Body of pancreas (tissue), 4 donors: ENCODE measurements at regions not wholly inside any gene's neighbourhood (a gene's known extent, or its start where the extent isn't known, plus 50 kb on each side); places are given as distances from the start of the nearest gene placed in this dataset.
A peak's percentile ranks its signal among the peaks of the same experiment; 100 is the strongest.
"Not testable (repeated sequence)": the region's sequence is repeated elsewhere in the genome, so short reads cannot be mapped to it uniquely, and the experiment has no call there.

Experiments
- ATAC-seq: fragments of 150-250 bp; one replicate; pipeline ENCODE4 v1.9.1; 2016
- DNase-seq, 4 donors: peaks; one replicate each; pipeline ENCODE4 v3.0.0-alpha.2; 2019
- H3K27ac ChIP-seq, 4 donors: fragments of 200-600 bp; sonication (generic); 1 replicate in 3 of 4; 2 replicates in 1 of 4; pipeline versions ENCODE4 v1.5.1 to v1.6.1; 2016 to 2019; ENCODE audit warnings: mild to moderate bottlenecking in 1 of 4, mixed read lengths in 1 of 4, moderate library complexity in 1 of 4
- H3K27me3 ChIP-seq, 2 donors: fragments of 200-600 bp; sonication (generic); one replicate each; pipeline ENCODE4 v1.6.0; 2016; ENCODE audit warnings: mild to moderate bottlenecking in 1 of 2
- H3K36me3 ChIP-seq, 2 donors: fragments of 200-600 bp; sonication (generic); replicated peaks in 1 of 2; 2 replicates each; pipeline ENCODE4 v1.5.1; 2016; ENCODE audit warnings: low read depth in 2 of 2; ENCODE audit not compliant: insufficient read depth in 1 of 2
- H3K4me1 ChIP-seq: fragments of 200-600 bp; sonication (generic); one replicate; pipeline ENCODE4 v1.6.0; 2016
- H3K4me3 ChIP-seq, 2 donors: fragments of 200-600 bp; sonication (generic); 1 replicate in 1 of 2; 2 replicates in 1 of 2; pipeline ENCODE4 v1.5.1; 2016 to 2019
- H3K9me3 ChIP-seq, 3 donors: fragments of 200-600 bp; sonication (generic); 1 replicate in 2 of 3; 2 replicates in 1 of 3; pipeline ENCODE4 v1.5.1; 2016
- POLR2A ChIP-seq, 3 donors: fragments of 450-650 bp; IDR thresholded peaks; one replicate each; pipeline ENCODE4 v1.6.1; 2016; ENCODE audit warnings: antibody characterized with exemption in 3 of 3, mild to moderate bottlenecking in 2 of 3
- WGBS, 2 donors: methylation state at CpG; one replicate each; pipeline ENCODE4 v1.1.5; 2017; 5-methylcytosine and 5-hydroxymethylcytosine counted together
- intact Hi-C: fragments of 100-400 bp; cut with DNase I; formaldehyde crosslinking; loops from one replicate; pipeline ENCODE4 v1.15.1; 2023
- TF ChIP-seq, protein P1 (sequence below), 7 experiments: fragments of 450-650 bp in 4 of 7; fragments of 200-600 bp in 3 of 7; sonication (generic) in 3 of 7; IDR thresholded peaks; one replicate each; pipeline ENCODE4 v1.5.1; 2016 to 2019; ENCODE audit warnings: antibody characterized with exemption in 7 of 7

DNA sequence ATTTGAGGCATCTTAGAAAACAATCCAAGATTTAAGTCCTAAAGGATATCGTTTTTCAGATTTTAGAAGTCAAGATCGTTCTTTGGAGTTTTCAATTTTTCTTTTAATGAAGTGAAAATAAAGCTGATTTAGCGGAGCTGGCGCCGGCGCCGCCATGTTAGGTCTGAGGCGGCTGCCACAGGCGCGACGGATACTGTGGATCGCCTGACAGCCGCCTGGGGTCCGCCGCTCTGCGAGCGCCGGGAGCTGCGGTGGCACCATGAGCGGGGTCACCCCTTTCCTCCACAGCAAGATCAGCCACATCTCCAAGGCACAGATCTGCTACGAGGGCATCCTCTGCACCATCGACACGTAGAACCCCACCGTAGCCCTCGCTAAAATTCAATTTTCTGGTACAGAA lies 247.2 kb downstream of the GJA1 start:
- no peak for DNase-seq
- intact Hi-C loops = no loop called here
- Histone ChIP-seq H3K27ac (no peak overlapping the region), H3K4me1 (no peaks in the 10 kb centered on the region), H3K9me3 (no peaks in the 10 kb centered on the region), H3K27me3 (no peaks in the 10 kb centered on the region), H3K36me3 (no peaks in the 10 kb centered on the region), H3K4me3 (no peak overlapping the region)
- no peak for ATAC-seq
- WGBS, 2 donors = 92% methylated on average over 25 of the region's 25 CpGs
- TF ChIP-seq, protein P1, sequence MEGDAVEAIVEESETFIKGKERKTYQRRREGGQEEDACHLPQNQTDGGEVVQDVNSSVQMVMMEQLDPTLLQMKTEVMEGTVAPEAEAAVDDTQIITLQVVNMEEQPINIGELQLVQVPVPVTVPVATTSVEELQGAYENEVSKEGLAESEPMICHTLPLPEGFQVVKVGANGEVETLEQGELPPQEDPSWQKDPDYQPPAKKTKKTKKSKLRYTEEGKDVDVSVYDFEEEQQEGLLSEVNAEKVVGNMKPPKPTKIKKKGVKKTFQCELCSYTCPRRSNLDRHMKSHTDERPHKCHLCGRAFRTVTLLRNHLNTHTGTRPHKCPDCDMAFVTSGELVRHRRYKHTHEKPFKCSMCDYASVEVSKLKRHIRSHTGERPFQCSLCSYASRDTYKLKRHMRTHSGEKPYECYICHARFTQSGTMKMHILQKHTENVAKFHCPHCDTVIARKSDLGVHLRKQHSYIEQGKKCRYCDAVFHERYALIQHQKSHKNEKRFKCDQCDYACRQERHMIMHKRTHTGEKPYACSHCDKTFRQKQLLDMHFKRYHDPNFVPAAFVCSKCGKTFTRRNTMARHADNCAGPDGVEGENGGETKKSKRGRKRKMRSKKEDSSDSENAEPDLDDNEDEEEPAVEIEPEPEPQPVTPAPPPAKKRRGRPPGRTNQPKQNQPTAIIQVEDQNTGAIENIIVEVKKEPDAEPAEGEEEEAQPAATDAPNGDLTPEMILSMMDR (IDR thresholded peaks at IDR 0.05) = no peak
- TF ChIP-seq POLR2A (IDR thresholded peaks at IDR 0.05) = no peak

- H3K36me3 ChIP-seq, DNase-seq, ATAC-seq, H3K4me3 ChIP-seq, H3K27me3 ChIP-seq, H3K27ac ChIP-seq, H3K9me3 ChIP-seq, H3K4me1 ChIP-seq, intact Hi-C loops: not testable (repeated sequence)
- 78 to 94% methylated on average over 10 of the region's 10 CpGs for WGBS, 2 donors
These were observed 250.4 kb downstream of the GJA1 start for GRCh38 chr6:121685806-121686205.

- intact Hi-C loops = no loop called here
- DNase-seq (peak in 1 of 4 donors; percentile 24), ATAC-seq (no peak)
- Histone ChIP-seq H3K9me3 (no peaks in the 10 kb centered on the region), H3K4me3 (no peak overlapping the region), H3K27me3 (no peaks in the 10 kb centered on the region), H3K36me3 (no peaks in the 10 kb centered on the region), H3K4me1 (peaks cover 2% of the 10 kb centered on the region), H3K27ac (no peak overlapping the region)
- whole genome bisulfite sequencing, 2 donors = 61 to 78% methylated on average over 4 to 29 of the region's 29 CpGs
- TF ChIP-seq, protein P1 (IDR thresholded peaks at IDR 0.05) = no peak
- no peak for TF ChIP-seq POLR2A (IDR thresholded peaks at IDR 0.05)
These were observed 251.2 kb downstream of the GJA1 start for GRCh38 chr6:121686611-121687023.

DNA sequence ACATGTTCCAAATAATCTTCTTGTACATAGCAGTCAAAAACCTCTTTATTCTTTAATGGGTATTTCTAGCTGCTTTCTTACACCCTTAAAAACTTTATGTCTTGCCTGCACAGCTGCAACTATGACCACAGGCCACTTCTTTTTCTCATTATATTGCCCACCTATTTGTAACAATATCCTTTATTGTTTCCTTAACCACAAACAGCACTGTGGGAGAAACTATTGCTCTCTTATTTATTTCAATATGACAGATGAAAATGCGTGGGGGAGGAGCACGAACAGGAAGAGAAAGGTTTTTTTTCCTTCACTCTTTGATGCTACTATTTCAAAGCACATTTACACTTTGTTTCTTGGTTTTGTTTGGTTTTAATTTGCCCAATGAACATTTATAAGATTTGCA lies 253.5 kb downstream of the GJA1 start:
- Histone ChIP-seq H3K9me3 (no peaks in the 10 kb centered on the region), H3K36me3 (no peaks in the 10 kb centered on the region), H3K4me1 (peaks cover 4% of the 10 kb centered on the region), H3K4me3 (no peak overlapping the region), H3K27me3 (no peaks in the 10 kb centered on the region), H3K27ac (no peak overlapping the region)
- TF ChIP-seq, protein P1 (IDR thresholded peaks at IDR 0.05) = no peak
- TF ChIP-seq POLR2A (IDR thresholded peaks at IDR 0.05) = no peak
- intact Hi-C loops = no loop called here
- no peak for DNase-seq
- WGBS, 2 donors = 22 to 36% methylated on average over 2 of the region's 2 CpGs
- ATAC-seq = no peak

GRCh38 chr6:121691126-121691551 lies 255.7 kb downstream of the GJA1 start:
- Histone ChIP-seq H3K4me3 (no peak overlapping the region), H3K27ac (no peak overlapping the region), H3K36me3 (no peaks in the 10 kb centered on the region), H3K4me1 (peaks cover 4% of the 10 kb centered on the region), H3K27me3 (no peaks in the 10 kb centered on the region), H3K9me3 (no peaks in the 10 kb centered on the region)
- ATAC-seq (no peak), DNase-seq (no peak)
- WGBS, 2 donors = 10 to 29% methylated on average over 1 of the region's 1 CpG
- intact Hi-C loops = no loop called here
- no peak for TF ChIP-seq POLR2A (IDR thresholded peaks at IDR 0.05)
- TF ChIP-seq, protein P1 (IDR thresholded peaks at IDR 0.05) = no peak
